Colonic mucosa (tissue), 4 donors: ENCODE measurements at regions not wholly inside any gene's neighbourhood (a gene's known extent, or its start where the extent isn't known, plus 50 kb on each side); places are given as distances from the start of the nearest gene placed in this dataset.

Source experiments
- DNase-seq: peaks from one replicate; pipeline ENCODE4 v3.0.0-alpha.2; 2020
- H3K27ac ChIP-seq: fragments of 200-600 bp; one replicate; pipeline ENCODE4 v1.8.0; 2021
- H3K27me3 ChIP-seq: fragments of 200-600 bp; one replicate; pipeline ENCODE4 v1.8.0; 2021
- H3K36me3 ChIP-seq: fragments of 200-600 bp; one replicate; pipeline ENCODE4 v1.8.0; 2021
- H3K4me1 ChIP-seq: fragments of 200-600 bp; one replicate; pipeline ENCODE4 v1.8.0; 2021; ENCODE audit warnings: mild to moderate bottlenecking
- H3K4me3 ChIP-seq: fragments of 200-600 bp; one replicate; pipeline ENCODE4 v1.8.0; 2021
- H3K9ac ChIP-seq, 2 donors: one replicate each; pipeline ENCODE4 v1.7.0; 2013; ENCODE audit warnings: control low read depth in 2 of 2, low read depth in 2 of 2, low read length in 2 of 2
- H3K9me3 ChIP-seq: fragments of 200-600 bp; one replicate; pipeline ENCODE4 v1.8.0; 2021
- CTCF ChIP-seq: fragments of 200-600 bp; IDR thresholded peaks from one replicate; pipeline ENCODE4 v1.8.0; 2022; ENCODE audit warnings: antibody characterized with exemption, mild to moderate bottlenecking
- intact Hi-C: fragments of 100-400 bp; cut with DNase I; formaldehyde crosslinking; loops from one replicate; pipeline ENCODE4 v1.14.1; 2022
- donor health status: healthy.
- donor health status: DM: no; HTN: no; CAD: no.
- donor health status: DM: no; HTN: no; CAD: no.

DNA sequence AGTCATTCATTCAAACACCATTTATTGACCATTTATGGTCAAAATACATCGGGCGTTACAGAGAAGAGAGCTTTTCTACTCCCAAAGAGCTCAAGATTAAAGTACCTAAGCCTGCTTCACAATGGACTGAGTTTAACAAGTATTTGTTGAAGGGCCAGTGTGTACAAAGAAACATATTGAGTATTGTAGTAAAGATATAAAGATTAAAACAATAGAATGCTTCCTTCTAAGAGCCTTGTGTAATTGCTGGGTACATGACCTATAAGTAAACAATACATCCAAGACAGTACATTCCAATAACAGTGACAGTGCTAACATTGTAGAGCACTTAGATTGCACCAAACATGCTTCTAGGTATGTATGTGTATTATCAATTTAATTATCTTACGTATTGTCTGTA is 695.5 kb downstream of the PCDH7 start:
- Histone ChIP-seq H3K9me3 (no peaks in the 10 kb centered on the region), H3K27me3 (no peaks in the 10 kb centered on the region), H3K27ac (no peak overlapping the region), H3K9ac (no peak overlapping the region), H3K4me3 (no peak overlapping the region), H3K4me1 (no peaks in the 10 kb centered on the region), H3K36me3 (no peaks in the 10 kb centered on the region)
- intact Hi-C loops: no loop called here
- TF ChIP-seq CTCF: no peak
- DNase-seq: no peak

GRCh38 chr4:31416498-31416897 is 696.3 kb downstream of the PCDH7 start:
- no peak for DNase-seq
- Histone ChIP-seq H3K27me3 (no peaks in the 10 kb centered on the region), H3K9ac (no peak overlapping the region), H3K4me1 (no peaks in the 10 kb centered on the region), H3K36me3 (no peaks in the 10 kb centered on the region), H3K9me3 (no peaks in the 10 kb centered on the region), H3K27ac (no peak overlapping the region), H3K4me3 (no peak overlapping the region)
- intact Hi-C loops: no loop called here
- no peak for TF ChIP-seq CTCF

- TF ChIP-seq CTCF: no peak
- H3K9me3 ChIP-seq: no peaks in the 10 kb centered on the region
- no peak overlapping the region for H3K9ac ChIP-seq
- no peak overlapping the region for H3K27ac ChIP-seq
- intact Hi-C loops: no loop called here
- no peak for DNase-seq
- no peaks in the 10 kb centered on the region for H3K27me3 ChIP-seq
- no peaks in the 10 kb centered on the region for H3K4me1 ChIP-seq
- H3K4me3 ChIP-seq: no peak overlapping the region
- no peaks in the 10 kb centered on the region for H3K36me3 ChIP-seq
Measured at GRCh38 chr4:31417040-31417439, 696.9 kb downstream of the PCDH7 start.

GRCh38 chr4:31422006-31422405 is 701.8 kb downstream of the PCDH7 start:
- intact Hi-C loops: no loop called here

GRCh38 chr4:31427691-31428090 is 707.5 kb downstream of the PCDH7 start:
- intact Hi-C loops: no loop called here
- no peaks in the 10 kb centered on the region for H3K27me3 ChIP-seq
- H3K9me3 ChIP-seq: no peaks in the 10 kb centered on the region
- H3K36me3 ChIP-seq: no peaks in the 10 kb centered on the region
- H3K27ac ChIP-seq: no peak overlapping the region
- DNase-seq: no peak
- H3K4me1 ChIP-seq: no peaks in the 10 kb centered on the region
- H3K9ac ChIP-seq: no peak overlapping the region
- H3K4me3 ChIP-seq: no peak overlapping the region
- TF ChIP-seq CTCF: no peak

More at GRCh38 chr4:31422006-31422405, 701.8 kb downstream of the PCDH7 start:
- TF ChIP-seq CTCF: no peak
- Histone ChIP-seq H3K9ac (no peak overlapping the region), H3K4me1 (no peaks in the 10 kb centered on the region), H3K36me3 (no peaks in the 10 kb centered on the region), H3K27me3 (no peaks in the 10 kb centered on the region), H3K9me3 (no peaks in the 10 kb centered on the region), H3K27ac (no peak overlapping the region), H3K4me3 (no peak overlapping the region)
- no peak for DNase-seq

GRCh38 chr4:31442236-31442635 is 722.1 kb downstream of the PCDH7 start:
- H3K36me3 ChIP-seq: no peaks in the 10 kb centered on the region
- no peaks in the 10 kb centered on the region for H3K27me3 ChIP-seq
- intact Hi-C loops: no loop called here
- no peaks in the 10 kb centered on the region for H3K9me3 ChIP-seq
- no peaks in the 10 kb centered on the region for H3K4me1 ChIP-seq
- no peak for TF ChIP-seq CTCF
- no peak overlapping the region for H3K4me3 ChIP-seq
- H3K9ac ChIP-seq: no peak overlapping the region
- no peak for DNase-seq
- no peak overlapping the region for H3K27ac ChIP-seq
